ENCODE measurements at regions not wholly inside any gene's neighbourhood (a gene's known extent, or its start where the extent isn't known, plus 50 kb on each side); places are given as distances from the start of the nearest gene placed in this dataset.
A peak's percentile ranks its signal among the peaks of the same experiment; 100 is the strongest.

DNA sequence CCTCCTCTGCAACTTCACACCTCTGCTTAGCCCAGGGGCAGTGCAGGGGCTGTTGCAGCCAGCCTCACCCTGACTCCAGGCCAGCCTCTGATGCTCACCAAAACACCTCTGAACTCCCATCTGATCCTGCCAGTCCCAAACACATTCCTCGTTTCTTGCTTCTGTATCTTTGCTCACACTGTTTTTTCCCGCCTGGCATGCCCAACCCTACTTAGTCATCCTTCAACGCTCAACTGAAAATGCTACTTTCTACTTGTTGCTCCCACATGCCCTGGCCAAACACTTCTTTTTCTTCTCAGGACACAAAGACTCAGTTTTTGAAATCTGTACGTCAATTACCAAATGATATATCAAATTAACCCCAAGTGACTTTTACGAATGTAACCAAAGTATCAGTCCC is 140.8 kb upstream of the ZBED5 start:
- DNase-seq (ENCODE audit: low read depth in 1 of 2, low spot score in 2 of 2) (no peak), FAIRE-seq (no peak)
- H2BK20ac ChIP-seq (ENCODE audit: low read length): no peak overlapping the region
- 88% methylated on average over 5 of the region's 5 CpGs; no CpG with 5 or more reads in 1 of the 2 experiments for WGBS, 2 experiments (ENCODE audit: extremely low coverage in 1 of 2, insufficient coverage in 1 of 2, insufficient read length in 1 of 2, insufficient replicate concordance in 2 of 2, low coverage in 1 of 2, low lambda C conversion rate in 2 of 2, missing lambda C conversion rate in 1 of 2)
- H3K4me3 ChIP-seq (ENCODE audit: extremely low read depth in 1 of 4, insufficient read depth in 2 of 4, low read depth in 3 of 4, low read length in 4 of 4): no peak overlapping the region
- no peak overlapping the region for H3K56ac ChIP-seq (replicated peaks; ENCODE audit: insufficient read length, low read depth, low read length)
- H3K27me3 ChIP-seq (replicated peaks in 1 of 4; ENCODE audit: control insufficient read depth in 3 of 4, extremely low read depth in 1 of 4, insufficient read depth in 3 of 4, low read length in 3 of 4): no peaks in the 10 kb centered on the region; a peak in 1 of 7 replicates
- TF ChIP-seq BCL11A (IDR thresholded peaks at IDR 0.05; ENCODE audit: low read depth in 2 of 2, low read length in 2 of 2) (no peak), SIRT6 (IDR thresholded peaks at IDR 0.05; ENCODE audit: low read length) (no peak), POLR2AphosphoS5 (IDR thresholded peaks at IDR 0.05; ENCODE audit: low read depth, low read length) (no peak), BRCA1 (IDR thresholded peaks at IDR 0.05; ENCODE audit: low read depth, low read length) (no peak), TAF7 (optimal IDR thresholded peaks at IDR 0.05; ENCODE audit: borderline replicate concordance, low read depth, low read length) (no peak), E2F6 (IDR thresholded peaks at IDR 0.05) (peak; percentile 43; the same call in 1 of the 2 replicates)
- H4K20me1 ChIP-seq (replicated peaks in 1 of 2; ENCODE audit: control insufficient read depth in 1 of 2, insufficient read depth in 2 of 2, low read length in 2 of 2): no peaks in the 10 kb centered on the region
- H3K14ac ChIP-seq (ENCODE audit: insufficient read length): no peak overlapping the region
- no peaks in the 10 kb centered on the region for H3K9me3 ChIP-seq (ENCODE audit: insufficient read depth in 2 of 2, low read depth in 1 of 2, low read length in 1 of 2)
- no peak overlapping the region for H2AFZ ChIP-seq (ENCODE audit: low read length)
- H3K18ac ChIP-seq (ENCODE audit: extremely low read depth, low read length): no peak overlapping the region
- no peaks in the 10 kb centered on the region for H3K79me1 ChIP-seq (ENCODE audit: low read depth, low read length)
- no peak overlapping the region for H2AK5ac ChIP-seq (ENCODE audit: low read depth, low read length)
- POLR2A ChIA-PET (ENCODE audit: partially characterized antibody): no interaction called here
- no peak overlapping the region for H2BK120ac ChIP-seq (replicated peaks; ENCODE audit: low read depth, low read length)
- CTCF ChIA-PET (ENCODE audit: partially characterized antibody): no interaction called here
- H3K9ac ChIP-seq (replicated peaks in 1 of 4; ENCODE audit: extremely low read depth in 1 of 4, low read depth in 3 of 4, low read length in 3 of 4): no peak overlapping the region
- H4K5ac ChIP-seq (ENCODE audit: insufficient read length, low read depth, low read length): no peak overlapping the region
- no peak overlapping the region for H3K23ac ChIP-seq (ENCODE audit: insufficient read length)
- no peak overlapping the region for H2BK5ac ChIP-seq (ENCODE audit: low read depth, low read length)
- H3K36me3 ChIP-seq (ENCODE audit: control insufficient read depth in 2 of 4, insufficient read depth in 4 of 4, low read length in 3 of 4): no peaks in the 10 kb centered on the region
- H3K4ac ChIP-seq (replicated peaks; ENCODE audit: insufficient read length, low read depth, low read length): no peak overlapping the region
- no peaks in the 10 kb centered on the region for H3K23me2 ChIP-seq (ENCODE audit: low read depth, low read length)
- H3K4me2 ChIP-seq (ENCODE audit: insufficient read depth in 1 of 2, low read depth in 2 of 2, low read length in 2 of 2): no peak overlapping the region
- no peaks in the 10 kb centered on the region for H3K79me2 ChIP-seq (ENCODE audit: control insufficient read depth in 1 of 2, insufficient read depth in 2 of 2, low read length in 2 of 2)
- H3K4me1 ChIP-seq (replicated peaks in 1 of 4; ENCODE audit: control insufficient read depth in 3 of 4, insufficient read depth in 4 of 4, low read length in 3 of 4): no peaks in the 10 kb centered on the region
- H3K27ac ChIP-seq (ENCODE audit: low read depth, low read length): no peak overlapping the region
- H2BK12ac ChIP-seq (ENCODE audit: low read depth, low read length): no peak overlapping the region
- no peak overlapping the region for H2BK15ac ChIP-seq (ENCODE audit: low read length)
- H4K8ac ChIP-seq (ENCODE audit: extremely low read depth, insufficient read depth, low read length): no peak overlapping the region
- no peak overlapping the region for H4K91ac ChIP-seq (replicated peaks; ENCODE audit: insufficient read length, low read length)

Measured in H1 (cell line).